ENCODE measurements at regions not wholly inside any gene's neighbourhood (a gene's known extent, or its start where the extent isn't known, plus 50 kb on each side); places are given as distances from the start of the nearest gene placed in this dataset.
"Not testable (repeated sequence)": the region's sequence is repeated elsewhere in the genome, so short reads cannot be mapped to it uniquely, and the experiment has no call there.

GRCh38 chr2:196502386-196502785 lies 137.1 kb upstream of the CCDC150 start:
- peak; percentile 23 for DNase-seq

GRCh38 chr2:196503398-196503797 lies 136.1 kb upstream of the CCDC150 start:
- DNase-seq, result no peak

DNA sequence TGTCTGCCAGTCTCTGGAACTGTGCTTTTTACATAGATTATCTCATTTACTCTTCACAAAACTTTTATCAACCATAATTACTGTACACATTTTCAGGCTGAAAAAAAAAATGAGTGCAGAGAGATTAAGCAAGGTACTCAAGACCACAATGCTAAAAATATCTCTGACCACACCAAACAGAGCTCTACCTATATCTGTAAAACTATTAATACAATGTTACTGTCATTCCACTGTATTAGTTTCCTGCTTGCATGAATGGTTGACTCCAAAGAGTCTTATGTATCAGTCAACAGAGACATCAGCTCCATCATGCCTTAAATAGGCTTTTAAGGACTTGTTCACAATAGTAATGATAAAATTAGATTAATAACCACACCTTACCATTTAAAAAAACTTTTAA lies 134.7 kb upstream of the CCDC150 start:
- no peak for DNase-seq

GRCh38 chr2:196510246-196510645 lies 129.3 kb upstream of the CCDC150 start:
- no peak for DNase-seq

DNA sequence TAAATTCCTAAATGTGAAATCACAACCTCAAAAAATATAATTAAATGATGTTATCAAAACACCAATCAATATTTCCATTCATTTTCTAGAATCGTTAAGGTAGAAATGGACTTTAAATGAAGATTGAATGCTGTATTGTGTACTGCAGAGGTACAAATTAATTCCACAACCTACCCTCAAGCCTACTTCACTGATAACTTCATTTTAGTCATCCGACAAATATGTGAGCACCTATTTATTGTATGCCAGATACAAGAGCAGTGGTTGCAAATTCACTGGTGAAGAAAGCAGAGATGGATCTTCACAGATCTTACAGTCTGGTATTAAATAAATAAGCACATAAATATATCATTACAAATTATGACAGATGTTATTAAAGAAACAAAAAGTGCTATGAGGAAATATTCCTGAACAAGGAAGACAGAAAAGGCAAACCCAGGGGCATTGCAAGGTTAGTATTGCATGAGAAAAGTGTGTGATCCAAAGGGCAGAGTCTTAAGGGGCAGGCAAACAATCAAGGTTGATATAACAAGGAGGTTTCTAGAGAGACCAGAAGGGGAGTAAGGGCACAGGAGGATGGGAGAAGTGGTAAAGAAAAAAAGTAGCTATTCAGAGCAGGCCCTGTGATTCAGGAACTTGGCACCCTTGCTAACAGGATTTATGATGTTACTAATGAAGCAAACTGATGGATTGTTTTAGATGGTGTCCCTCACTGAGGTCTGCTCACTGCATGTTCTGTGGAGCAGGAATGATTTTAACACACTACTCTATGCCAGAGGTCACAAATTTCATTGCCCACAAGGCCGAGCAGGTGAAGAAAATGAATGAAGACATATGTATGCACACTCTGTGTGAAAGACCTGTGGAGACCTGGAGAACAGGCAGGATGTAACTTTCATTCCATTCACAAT lies 128.0 kb upstream of the CCDC150 start:
- peak; percentile 11 for DNase-seq

DNA sequence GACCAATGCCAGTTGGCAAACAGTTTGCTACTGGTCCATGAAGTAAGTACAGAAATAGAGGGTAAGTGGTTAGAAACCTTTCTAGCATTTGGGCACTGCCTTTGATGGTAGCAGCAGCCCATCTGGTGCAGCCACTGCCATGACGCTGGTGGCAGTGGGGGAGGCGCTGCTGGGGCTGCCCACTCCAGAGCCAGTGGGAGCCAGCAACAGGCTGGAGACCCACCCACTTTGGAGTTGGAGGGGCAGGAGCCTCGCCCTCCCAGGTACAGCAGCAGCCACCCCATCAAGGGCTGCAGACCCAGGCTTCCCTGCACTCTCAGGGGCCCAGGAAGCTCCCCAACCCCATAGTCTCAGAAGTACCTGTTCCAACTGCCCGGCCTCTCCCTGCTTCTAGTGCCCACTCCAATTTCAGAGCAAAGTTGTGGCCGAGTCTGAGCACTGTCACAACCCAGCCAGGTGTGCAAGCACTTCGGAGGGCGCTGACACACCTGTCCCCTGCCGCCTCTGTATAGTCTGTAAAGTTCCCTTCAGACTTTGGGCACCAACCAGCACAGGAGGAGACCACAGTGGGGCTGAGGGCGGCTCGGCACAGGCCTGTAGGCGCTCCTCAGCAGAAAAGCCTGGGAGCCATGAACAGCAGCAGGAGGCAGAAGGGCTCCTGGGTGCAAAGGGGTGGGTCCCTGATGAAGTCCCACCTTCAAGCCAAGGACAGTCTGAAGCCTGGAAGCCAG lies 125.6 kb upstream of the CCDC150 start:
- no peak for DNase-seq

GRCh38 chr2:196514641-196515040 lies 124.9 kb upstream of the CCDC150 start:
- DNase-seq, result no peak

DNA sequence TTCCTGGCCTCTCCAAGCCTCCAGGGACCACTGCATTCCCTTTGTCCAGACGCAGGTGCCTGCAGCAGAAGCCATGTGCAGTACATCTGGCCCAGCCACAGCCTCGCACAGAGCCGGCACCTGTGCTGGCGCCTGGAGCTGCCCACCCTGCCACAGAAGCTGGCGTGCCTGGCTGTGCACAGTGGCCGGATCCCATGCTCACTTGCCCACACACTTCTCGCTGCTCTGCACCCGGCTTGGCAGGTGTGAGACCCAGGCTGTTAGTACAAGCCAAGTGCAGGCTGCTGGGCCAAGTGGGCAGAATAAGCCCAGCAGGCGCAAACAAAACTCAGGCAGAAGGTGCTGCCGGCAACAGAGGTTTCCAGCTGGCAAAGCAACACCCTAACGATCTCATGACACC lies 124.5 kb upstream of the CCDC150 start:
- no peak for DNase-seq

GRCh38 chr2:196515608-196516007 lies 123.9 kb upstream of the CCDC150 start:
- no peak for DNase-seq

DNA sequence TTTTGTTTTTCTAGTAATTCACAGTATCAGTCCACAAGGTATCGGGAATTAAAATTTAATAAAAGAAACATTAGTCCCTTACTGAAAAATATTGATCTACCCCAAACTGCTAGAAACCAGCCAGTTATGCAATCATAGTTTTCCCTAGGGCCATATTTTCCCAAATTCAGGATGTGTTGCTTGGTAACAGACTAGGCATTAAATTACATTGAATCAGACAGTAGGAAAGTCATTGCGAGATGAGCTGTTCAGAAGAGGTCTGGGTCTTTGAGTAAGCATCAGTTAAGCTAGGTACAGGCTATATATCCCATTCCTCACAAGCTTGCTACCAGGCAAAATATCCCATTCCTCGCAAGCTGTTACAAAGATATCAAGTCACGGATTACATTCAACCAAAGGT lies 123.0 kb upstream of the CCDC150 start:
- no peak for DNase-seq

GRCh38 chr2:196520605-196521004 lies 118.9 kb upstream of the CCDC150 start:
- DNase-seq, result no peak

GRCh38 chr2:196526981-196527725 lies 112.4 kb upstream of the CCDC150 start:
- not testable (repeated sequence) for DNase-seq

DNA sequence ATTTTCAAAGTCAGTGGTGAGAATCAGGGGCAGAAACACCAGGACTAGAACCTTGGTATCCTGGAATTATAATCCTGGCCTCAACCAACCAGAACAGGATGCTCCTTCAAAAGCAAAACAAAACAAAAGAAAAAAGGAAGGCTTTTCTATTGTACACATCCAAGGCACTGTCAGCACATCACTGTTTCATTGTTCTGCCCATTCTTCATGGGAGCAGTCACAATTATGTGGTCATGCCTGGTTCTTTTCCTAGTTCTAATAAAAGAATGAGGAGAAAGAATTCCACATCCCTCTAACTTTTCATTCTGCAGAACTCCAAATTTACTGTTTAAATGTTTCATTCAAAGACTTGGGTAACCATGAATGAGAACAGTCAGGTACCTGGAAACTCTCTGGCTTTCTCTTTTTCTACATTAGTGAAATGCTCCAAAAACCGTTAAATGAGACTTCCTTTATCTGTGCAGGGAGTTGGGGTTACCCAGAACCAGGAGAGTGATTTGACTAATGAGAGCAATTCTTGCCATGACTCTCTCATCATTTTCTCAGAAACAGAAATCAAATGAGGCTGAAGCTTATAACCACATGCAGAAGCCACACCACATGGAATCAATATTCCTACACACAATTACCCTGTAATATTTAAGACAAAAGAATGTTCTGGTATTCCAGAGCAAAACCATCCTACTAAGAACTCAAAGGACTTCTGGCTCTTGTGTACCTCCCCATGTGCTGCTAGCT lies 110.9 kb upstream of the CCDC150 start:
- no peak for DNase-seq

- no peak for DNase-seq
These were observed 108.6 kb upstream of the CCDC150 start for GRCh38 chr2:196530910-196531309.

DNA sequence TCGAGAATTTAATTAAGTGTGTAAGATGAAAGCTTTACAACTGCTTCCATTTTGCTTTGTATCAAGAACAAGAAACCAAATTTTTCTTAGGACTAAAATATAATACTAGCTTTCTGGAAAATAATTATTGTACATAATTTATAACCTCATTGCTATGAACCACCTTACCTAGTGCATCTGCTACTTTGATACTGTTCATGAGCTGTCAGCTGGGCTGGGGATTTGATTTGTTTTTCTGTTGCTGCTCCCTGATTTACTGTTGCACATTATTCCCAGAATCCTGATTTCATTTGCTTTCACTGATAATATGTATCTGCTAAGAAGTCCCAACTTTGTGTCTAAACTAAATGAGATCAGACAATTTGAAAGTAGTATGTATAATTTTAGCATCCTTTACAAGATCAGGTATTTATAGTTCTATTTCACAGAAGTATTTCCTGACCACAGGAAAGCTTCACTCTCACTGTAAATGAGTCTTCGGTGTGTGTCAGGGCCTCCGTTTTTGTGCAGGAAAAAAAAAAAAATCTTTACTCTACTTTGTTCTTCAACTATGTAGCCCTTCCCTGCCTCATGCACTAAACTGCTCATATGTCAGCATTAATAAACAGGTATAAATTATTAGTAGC lies 105.6 kb upstream of the CCDC150 start:
- no peak for DNase-seq

GRCh38 chr2:196534495-196534894 lies 105.0 kb upstream of the CCDC150 start:
- no peak for DNase-seq

DNA sequence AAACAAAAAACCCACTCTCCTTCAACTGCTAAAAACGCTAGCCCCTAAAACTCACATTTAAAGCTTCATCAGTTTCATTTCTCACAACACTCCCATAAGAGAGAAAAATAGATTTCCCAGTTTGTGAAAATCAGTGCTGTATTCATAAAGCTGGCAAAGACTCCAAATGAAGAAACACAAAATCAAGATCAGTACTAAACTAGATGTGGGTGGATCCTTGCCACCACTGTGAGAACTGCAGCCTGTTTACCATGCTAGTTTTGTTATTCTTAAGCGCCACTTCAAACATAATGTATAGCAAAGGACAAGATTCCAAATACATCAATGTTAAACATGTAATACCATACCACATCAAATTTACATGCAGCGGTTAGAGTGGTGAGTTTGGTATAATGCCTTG lies 104.5 kb upstream of the CCDC150 start:
- no peak for DNase-seq

DNA sequence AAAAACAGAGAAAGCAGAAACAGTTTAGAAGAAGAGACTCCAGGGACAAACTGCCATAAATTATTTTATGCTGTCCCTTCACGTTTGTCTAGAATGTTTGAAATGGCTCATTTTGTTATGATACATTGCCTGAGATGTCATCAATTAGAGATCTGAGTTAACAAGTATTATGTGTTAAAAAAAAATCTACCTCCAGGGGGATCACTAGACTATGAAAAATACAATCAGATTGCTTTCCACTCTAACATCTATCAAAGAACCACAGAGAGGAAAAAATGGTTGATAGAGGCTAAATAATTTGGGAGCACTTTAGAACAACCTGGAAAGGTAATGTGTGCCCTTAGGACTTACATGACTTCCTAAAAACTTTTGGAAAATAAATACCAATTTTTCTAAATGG lies 103.8 kb upstream of the CCDC150 start:
- no peak for DNase-seq

DNA sequence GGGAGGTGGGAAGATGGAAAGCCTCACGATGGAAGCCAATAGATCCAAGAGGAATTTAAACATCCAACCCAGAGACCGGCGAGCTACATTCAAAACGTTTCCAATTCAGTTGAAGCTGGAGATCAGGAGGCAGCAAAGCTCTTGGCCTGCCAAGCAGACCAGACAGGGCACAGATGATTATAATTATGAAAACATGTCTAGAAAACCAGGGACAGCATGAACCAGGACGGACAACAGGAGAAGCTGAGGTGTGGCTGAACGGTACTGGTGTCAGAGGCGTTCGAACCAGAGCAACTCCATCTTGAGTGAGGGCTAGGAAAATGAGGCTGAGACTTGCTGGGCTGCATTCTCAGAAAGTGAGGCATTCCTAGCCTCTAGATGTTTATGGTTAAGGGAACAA lies 102.2 kb upstream of the CCDC150 start:
- no peak for DNase-seq

DNA sequence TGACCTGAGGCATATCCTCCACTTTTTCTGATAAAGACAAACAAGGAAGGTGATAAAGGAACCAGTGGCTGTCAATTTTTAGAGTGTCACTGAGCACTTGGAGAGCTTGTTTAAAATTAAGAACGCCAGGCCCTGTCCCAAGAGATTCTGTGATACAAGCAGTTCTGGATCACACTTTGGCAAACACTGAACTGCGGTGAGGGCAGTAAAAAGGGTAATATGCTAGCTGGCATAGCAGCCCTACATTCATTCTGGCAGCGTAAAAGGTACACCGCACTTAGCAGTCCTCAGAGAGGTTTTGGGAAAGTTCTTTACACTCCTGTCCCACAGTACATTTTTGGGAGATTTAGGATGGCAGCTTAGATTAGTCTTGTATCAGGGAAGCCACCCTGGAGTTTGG lies 101.3 kb upstream of the CCDC150 start:
- DNase-seq, result no peak

- no peak for DNase-seq
These were observed 100.9 kb upstream of the CCDC150 start for GRCh38 chr2:196538646-196539045.

- no peak for DNase-seq
These were observed 94.5 kb upstream of the CCDC150 start for GRCh38 chr2:196544906-196545433.

All from NCI-H82 (cell line).